ENCODE measurements at regions not wholly inside any gene's neighbourhood (a gene's known extent, or its start where the extent isn't known, plus 50 kb on each side); places are given as distances from the start of the nearest gene placed in this dataset.
"Not testable (repeated sequence)": the region's sequence is repeated elsewhere in the genome, so short reads cannot be mapped to it uniquely, and the experiment has no call there.

DNA sequence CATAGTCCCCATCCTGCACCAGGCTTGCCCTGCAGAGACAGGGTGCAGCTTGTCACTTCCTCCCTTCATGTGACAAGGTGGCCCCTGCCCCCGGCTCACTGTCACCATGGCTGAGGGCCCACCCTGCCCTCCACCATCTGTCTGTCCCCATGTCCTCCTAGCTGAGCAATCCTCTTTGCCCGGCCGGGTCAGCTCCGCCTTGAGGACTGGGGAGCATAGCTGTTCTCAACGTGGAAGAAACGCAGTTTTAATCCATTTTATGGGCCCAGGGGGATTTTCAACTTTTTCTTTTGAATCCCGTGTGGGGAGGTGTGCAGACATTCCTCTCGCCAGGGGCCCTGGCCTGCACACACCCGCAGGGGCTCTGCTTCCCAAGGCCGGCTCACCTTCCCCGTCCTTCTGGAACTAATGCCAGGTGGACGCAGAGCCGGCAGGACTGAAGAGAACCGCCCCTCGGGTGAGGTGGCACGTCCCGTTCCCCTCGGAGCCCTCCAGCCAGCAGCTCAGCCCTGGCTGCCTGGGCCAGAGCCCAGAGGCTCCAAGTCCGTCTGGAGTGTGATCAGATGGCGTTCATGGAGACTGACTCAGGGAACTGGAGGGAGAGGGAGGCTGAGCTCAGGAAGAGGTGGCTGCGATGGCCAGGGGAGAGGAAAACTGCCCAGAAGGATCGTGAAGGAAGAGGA, 1108.7 kb downstream of the BRD1 start:
- intact Hi-C loops (cut with DNase I), result no loop called here
- DNase-seq, result no peak
- no peak for ATAC-seq (ENCODE audit: poor library complexity)

DNA sequence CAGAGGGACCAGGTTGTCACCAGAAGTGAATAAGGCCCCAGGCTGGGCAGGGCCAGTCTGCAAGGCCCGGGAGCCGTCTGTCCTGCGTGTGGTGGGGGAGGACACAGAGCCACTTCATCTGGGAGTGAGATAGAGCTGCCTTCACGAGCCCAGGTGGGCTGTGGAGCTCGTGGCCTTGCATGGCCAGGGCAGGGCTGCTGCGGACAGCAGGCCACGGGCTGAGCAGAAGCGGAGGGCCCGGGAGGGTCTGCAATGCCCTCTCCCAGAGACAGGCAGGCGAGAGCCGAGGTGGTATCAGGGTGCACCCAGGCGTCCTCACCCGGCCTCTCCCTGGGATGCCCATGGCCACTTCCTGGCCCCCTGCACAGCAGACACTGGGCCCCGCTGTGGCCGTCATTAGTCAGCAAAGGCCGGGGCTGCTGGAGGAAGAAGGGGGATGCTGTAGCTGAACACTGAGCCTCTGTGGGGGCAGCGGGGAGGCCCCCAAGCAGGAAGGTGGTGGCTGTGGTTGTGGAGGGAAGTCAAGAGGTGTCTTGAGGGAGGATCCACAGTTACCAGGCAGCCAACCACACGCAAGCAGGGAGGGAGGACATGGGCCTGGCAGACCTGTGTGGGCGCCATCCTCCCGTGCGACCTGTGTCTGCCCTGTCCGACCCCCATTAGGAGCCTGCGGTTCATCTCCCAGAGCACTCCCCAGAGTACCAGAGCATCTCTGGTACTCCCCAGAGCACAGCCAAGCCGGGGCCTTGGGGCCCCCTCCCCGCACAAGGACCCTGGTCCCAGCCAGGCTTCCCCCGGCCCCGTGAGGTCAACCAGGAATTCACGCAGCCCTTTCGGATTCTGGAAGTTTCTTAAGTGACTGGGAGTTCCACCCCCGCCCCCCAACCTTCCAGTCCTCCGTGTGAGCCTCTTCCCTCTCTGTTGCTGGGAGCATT, 1109.5 kb downstream of the BRD1 start:
- DNase-seq, result no peak
- ATAC-seq (ENCODE audit: poor library complexity), result no peak
- intact Hi-C loops (cut with DNase I), result no loop called here

DNA sequence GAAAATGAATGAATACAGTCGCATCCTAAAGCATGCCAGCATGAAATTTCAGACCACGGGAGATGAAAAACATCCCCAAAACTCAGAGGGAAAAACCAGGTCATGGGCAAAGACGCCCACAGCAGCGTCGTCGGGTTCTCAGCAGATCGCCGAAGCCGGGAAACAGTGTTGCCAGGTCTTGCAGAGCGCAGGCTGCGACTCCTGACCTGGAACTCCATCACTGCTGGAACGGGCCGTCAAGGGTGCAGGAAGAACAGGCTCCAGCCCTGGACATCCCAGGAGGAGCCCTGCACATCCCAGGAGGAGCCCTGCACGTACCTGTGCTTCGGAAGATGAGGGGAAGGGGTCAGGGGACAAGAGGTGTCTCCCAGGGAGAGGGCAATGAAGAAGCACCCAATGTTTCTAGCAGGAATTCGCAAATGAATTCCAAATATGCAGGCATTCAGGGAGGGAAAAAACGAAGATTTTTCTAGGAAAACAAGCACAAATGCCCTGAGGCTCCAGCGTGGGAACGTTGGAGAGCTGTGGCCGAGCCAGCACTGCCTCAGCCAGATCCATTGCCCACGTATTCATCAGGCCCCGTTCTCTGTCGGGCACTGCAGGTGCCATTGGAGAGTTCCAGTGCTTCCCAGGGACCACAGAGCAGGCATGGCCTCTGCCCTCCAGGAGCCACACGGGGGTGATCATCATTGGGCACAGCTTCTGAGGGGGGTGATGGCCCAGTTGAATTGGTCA, 1110.4 kb downstream of the BRD1 start:
- DNase-seq (no peak), ATAC-seq (ENCODE audit: poor library complexity) (no peak)
- intact Hi-C loops (cut with DNase I), result no loop called here

DNA sequence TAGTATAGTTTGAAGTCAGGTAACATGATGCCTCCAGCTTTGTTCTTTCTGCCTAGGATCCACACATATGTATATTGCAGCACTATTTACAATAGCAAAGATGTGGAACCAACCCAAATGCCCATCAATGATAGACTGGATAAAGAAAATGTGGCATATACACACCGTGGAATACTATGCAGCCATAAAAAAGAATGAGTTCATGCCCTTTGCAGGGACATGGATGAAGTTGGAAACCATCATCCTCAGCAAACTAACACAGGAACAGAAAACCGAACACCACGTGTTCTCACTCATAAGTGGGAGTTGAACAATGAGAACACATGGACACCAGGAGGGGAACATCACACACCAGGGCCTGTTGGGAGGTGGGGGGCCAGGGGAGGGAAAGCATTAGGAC, 1111.5 kb downstream of the BRD1 start:
- not testable (repeated sequence) for ATAC-seq (ENCODE audit: poor library complexity)

DNA sequence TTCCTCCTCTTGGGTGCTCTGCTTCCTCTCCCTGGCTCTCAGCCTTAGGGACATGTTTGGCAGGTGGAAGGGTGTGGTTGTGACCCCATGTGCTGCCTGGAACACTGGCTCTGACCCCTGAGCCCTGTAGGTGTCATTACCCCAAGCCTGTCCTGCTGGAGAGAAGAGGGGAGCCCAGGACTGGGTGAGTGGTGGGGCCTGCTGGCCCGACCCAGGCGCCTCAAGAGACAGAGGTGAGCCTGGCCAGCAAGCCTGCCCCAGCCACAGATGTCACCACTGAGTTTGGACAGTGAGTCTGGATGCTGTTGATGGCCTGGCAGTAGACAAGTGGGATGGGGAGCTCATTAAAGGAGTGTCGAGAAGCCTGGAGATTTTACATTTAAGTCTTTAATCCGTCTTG, 1112.2 kb downstream of the BRD1 start:
- ATAC-seq (ENCODE audit: poor library complexity) (no peak), DNase-seq (no peak)
- intact Hi-C loops (cut with DNase I), result no loop called here

More for the DNA sequence above, 1111.5 kb downstream of the BRD1 start:
- intact Hi-C loops (cut with DNase I); DNase-seq: not testable (repeated sequence)

DNA sequence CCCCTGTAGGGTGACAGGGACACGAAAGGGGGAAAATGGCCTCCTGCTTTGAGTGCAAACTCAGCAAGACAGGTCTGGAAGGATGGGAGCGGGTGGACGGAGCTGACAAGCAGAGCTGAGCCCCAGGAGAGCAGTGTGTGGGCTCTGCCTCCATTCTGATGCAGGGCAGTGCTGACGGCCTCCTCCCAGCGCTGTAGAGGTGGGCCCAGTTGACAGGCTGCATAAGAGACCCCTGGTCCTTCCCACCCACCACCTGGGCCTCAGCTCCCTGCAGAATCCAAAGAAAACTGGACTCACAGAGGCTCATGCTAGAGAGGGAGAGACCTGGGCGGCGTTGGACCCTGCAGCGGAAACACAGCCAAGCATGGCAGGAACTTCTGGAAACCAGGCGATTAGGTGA, 1113.4 kb downstream of the BRD1 start:
- intact Hi-C loops (cut with DNase I), result no loop called here
- ATAC-seq (ENCODE audit: poor library complexity) (no peak), DNase-seq (no peak)

DNA sequence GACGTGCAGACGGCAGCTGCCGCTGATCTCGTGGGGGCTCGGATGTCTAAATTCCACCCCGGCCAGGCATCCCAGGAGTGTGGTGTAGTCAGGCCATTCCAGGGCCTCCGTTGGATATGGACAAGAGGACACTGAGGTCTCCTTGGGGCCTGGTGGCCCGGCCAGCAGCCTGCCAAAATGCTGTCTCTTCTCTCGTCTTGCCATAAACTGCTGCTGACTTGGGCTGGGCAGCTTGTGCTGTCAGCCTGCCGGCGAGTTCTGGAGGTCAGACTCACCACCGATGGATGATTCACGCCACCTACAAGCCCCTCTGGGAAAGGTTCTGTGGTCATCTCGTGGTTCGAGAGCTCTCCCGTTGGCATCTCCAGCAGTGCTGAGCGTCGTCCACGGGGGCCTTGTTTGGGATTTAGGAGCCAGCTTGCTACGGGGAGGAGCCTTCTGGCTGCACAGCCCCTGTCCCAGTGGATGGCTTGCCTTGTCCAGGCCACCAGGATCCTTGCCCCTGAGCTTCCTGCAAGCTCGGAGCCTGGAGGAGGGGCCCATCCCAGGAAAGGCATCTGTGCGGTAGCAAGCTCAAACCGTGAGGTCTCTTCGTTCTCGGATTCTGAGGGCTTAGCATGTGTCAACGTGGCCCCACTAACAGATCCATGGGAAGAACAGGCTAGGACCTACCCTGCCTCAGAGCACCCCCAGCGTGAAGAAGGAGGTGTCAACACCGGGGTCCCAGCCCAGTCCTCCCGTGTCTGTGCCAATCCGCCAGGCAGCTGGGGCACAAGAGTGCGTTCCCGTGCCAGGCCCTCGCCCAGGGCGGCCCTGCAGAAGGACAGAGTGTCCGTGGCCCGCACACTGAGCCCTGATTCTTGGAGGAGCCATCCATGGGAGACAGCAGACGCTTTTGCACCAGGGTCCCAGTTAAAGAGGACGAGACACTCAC, 1114.1 kb downstream of the BRD1 start:
- intact Hi-C loops (cut with DNase I), result no loop called here
- no peak for ATAC-seq (ENCODE audit: poor library complexity)
- no peak for DNase-seq

DNA sequence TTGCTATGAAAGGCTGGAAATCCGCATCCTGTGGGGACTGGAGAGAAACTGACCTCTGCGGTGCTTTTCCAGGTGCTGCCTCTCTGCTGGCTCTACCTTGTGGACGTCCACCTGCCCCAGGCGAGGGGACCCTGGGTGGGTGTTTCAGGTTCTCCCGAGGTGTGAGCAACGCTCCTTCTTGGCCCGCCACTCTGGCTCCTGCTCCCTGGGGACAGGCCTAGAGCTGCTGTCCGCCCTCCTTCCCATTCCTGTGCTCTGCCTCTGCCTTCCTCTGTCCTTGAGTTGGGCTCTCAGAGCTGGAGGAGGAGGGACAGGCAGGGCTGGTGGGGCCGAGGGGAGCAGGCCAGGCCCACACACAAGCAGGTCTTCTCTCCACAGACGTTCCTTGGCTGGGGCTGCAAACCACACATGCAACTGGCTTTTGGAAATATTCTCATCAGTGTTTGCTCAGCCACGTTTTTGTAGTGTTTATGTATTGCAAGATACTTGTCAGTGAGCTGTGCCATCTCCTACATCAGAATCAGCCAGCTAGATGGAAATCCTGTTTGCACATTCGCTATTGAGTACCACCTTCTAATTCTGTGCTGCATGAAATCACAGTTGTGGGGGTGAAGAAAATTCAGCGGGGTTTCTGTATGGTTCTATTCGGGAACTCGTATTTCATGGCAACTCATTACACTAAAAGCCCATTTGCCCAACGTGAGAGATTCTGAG, 1115.0 kb downstream of the BRD1 start:
- ATAC-seq (ENCODE audit: poor library complexity) (no peak), DNase-seq (no peak)
- intact Hi-C loops (cut with DNase I), result no loop called here

DNA sequence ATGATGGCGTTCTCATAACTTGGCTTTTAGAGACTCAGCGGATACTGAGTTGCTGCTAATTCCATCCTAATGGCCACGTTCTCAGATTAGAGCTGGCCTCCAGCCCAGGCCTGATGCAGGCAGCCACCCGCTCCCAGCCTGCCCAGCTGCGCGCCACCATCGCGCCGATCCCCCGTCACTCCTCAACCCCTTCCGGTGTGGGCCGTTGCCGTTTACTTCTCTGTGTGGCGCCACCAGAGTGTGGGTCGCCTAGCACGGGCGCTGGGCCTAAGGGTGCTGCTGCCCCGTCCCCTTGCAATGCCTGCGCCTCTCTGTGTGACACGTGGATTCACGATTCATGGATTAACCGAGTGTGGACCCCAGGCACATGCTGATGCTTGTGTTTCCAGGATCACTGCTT, 1116.0 kb downstream of the BRD1 start:
- intact Hi-C loops (cut with DNase I), result no loop called here
- DNase-seq, result no peak
- no peak for ATAC-seq (ENCODE audit: poor library complexity)

DNA sequence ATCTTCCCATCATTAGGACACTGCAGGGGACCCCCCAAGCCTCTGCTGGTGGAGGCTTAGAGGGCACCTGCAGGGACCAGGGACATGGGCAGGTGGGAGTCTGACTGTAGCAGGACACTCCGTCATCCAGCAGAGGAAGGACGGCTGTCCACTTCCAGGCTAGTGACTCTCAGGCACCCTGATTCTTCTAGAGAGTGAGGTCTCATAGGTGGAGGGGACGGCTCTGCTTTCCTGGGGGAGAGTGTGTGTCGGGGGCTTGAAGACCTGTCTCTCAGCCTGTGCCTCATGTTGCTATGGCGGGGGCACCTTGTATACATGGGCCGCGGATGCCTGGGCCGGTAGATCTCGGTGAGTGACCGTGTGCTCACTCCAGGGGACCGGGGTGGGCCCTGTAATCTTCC, 1116.6 kb downstream of the BRD1 start:
- intact Hi-C loops (cut with DNase I), result no loop called here
- no peak for ATAC-seq (ENCODE audit: poor library complexity)
- DNase-seq, result no peak

DNA sequence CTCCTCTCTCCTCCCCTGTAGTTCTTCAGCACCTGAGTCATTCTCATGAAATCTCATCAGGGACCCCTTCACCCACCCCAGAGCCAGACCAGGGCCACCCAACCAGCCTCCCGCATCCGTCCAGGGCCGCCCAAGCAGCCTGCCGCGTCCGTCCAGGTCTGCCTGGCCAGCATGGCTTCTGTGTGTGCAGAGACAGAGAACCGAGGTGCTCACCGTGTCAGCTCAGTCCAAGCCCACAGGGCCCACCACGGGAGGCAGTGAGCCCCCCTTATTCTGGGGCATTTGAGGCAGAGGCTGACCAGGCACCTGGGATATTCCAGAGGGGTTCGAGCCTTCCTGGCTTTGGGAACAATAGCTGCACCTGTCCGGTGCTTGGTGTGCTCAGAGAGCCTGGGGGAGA, 1117.3 kb downstream of the BRD1 start:
- intact Hi-C loops (cut with DNase I), result no loop called here
- no peak for ATAC-seq (ENCODE audit: poor library complexity)
- DNase-seq, result no peak

DNA sequence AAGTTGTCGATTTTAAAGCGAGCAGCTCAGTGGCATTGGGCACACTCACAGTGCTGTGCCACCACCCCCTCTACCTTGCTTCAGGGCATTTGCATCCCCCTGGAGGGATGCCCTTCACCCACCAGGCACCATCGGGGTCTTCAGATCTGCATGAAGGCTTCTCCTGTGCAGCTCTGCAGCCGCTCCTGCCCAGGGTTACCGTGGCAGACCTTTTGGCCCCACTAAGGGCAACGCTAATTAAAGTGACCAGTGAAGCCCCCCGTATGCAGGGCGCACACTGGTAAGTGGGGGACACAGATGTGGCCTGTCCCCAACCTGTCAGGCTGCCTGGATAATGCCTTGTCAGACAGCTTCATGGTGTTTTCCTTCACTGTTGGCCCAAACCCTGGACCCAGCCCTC, 1117.7 kb downstream of the BRD1 start:
- intact Hi-C loops (cut with DNase I), result no loop called here
- ATAC-seq (ENCODE audit: poor library complexity) (no peak), DNase-seq (no peak)

DNA sequence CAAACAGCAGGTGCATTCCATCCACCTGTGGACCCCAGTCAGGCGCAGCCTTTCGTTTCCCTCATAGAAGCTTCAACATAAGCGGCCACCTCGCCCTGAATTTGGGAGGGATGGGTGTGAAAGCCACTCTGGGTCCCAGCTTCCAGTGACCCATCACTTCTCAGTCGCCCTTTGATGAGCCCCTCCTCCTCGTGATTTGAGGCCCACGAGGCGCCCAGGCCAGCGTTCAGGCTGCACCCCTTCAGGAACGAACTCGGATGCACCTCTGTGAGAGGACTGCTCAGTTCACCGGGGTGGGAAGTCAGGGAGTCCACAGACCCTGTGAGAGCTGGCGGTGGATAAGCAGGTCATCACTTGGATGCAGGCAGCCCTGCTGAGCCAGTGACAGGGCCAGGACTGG, 1118.2 kb downstream of the BRD1 start:
- intact Hi-C loops (cut with DNase I), result no loop called here

DNA sequence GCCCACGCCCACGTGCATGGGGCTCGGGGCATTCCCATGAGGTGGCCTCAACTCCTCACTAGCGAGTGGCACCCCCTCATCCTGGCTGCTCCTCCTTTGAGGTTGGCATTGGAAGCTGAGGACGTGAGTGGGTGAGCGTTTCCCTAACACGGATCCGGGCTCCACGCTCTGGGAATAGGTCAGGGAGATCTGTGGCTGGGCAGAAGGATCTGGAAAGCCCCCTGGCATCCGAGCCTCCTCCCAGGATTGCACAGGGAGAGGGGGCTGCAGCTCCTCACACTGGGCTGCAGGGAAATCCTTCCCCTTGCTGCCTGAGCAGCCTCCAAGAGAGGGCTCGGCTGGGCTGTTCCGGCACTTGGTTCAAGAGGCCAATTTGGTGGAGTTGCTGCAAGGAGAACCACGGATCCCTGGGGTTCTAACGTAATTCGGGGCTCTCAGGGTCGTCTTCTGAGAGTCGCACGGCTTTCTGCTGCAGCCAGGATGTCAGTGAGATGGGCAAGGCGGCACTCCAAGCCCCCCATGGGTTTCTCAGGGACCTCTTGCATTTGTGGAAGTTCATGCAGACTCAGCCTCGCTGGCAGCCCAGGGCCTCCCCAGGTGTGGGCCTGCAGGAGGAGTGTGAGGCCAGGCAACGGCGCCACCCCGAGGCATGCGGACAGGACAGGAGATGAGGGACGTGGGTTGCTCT, 1119.0 kb downstream of the BRD1 start:
- intact Hi-C loops (cut with DNase I), result no loop called here
- ATAC-seq (ENCODE audit: poor library complexity) (no peak), DNase-seq (no peak)

More for the DNA sequence above, 1118.2 kb downstream of the BRD1 start:
- DNase-seq (no peak), ATAC-seq (ENCODE audit: poor library complexity) (no peak)

DNA sequence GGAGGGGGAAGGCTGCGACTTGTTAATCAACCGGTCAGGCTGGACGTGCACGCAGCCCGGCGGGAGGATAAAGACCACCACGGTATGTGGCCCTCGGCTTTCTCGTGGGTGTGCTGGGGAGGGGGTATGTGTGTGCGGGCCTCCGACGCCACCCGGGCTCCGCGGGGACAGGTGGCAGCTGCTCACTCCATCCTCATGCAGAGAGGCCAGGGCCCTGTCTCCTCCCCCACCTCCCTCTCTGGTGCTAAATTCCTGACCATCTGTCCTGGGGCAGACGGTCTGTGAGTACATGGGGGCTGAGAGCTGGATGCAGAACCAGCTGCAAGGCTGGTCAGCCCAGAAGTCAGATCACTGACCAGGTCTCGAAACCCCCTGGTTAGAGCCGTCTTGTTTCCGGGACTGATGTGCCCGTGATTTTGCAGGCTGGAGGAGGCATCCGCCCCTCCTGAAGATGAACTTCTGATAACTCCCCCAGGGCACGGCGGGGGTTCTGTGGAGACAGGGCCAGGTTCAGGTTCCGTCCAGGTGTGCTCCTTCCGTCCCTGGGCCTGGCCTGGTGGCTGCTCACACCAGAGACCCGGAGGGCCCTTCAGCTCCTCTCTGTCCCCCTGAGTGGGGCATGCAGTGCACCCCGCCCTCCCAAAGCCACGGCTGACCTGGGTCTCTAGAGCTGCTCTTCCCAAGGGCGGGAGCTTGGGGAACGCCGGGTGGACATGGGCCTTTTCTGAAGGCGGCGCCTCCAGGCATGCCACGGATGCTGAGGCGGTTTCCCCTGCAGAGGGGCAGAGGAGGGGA, 1119.7 kb downstream of the BRD1 start:
- DNase-seq (no peak), ATAC-seq (ENCODE audit: poor library complexity) (no peak)
- intact Hi-C loops (cut with DNase I), result no loop called here

DNA sequence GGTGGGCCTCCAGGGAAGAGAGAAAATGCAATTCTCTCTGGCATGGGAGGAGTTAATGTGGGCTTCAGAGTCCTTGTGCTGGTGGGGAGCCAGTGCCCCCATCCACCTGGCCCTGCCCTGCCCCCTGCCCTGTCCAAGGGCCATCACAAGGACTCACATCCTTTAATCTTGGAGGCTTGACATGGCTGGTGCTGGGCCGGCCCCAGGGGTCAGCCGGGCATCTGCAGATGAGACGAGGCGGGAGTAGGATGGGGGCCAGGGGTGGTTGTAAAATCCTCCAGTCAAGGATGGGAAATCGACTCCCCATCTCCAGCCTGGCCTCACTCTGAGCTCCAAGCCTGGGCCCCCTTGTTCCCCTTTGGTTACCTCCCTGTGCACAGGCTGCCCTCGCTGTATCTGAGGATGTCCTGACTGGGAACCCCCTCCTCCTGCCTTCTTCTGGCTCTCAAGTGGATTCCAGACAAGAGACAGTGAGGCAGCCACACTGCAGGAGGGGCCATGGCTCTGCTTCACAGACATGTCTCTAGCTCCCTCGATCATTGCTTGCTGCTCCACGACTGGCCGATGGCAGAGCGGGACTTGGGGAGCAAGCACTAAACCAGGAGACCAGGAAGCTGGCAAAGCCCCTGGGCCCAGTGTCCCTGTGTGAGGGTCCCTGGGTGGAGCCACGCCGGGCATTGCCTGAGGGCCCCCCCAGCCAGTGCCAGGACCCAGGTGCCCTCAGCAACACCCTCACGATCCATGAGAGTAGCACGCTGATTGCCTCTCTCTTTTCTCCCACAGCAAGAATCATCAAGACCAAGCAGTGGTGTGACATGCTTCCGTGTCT, 1120.5 kb downstream of the BRD1 start:
- ATAC-seq (ENCODE audit: poor library complexity) (no peak), DNase-seq (no peak)
- intact Hi-C loops (cut with DNase I), result no loop called here
